ENCODE measurements at regions not wholly inside any gene's neighbourhood (a gene's known extent, or its start where the extent isn't known, plus 50 kb on each side); places are given as distances from the start of the nearest gene placed in this dataset.

GRCh38 chr6:108734271-108734922 is 113.8 kb upstream of the ARMC2 start:
- no peak for DNase-seq (ENCODE audit: low read depth, low spot score)

DNA sequence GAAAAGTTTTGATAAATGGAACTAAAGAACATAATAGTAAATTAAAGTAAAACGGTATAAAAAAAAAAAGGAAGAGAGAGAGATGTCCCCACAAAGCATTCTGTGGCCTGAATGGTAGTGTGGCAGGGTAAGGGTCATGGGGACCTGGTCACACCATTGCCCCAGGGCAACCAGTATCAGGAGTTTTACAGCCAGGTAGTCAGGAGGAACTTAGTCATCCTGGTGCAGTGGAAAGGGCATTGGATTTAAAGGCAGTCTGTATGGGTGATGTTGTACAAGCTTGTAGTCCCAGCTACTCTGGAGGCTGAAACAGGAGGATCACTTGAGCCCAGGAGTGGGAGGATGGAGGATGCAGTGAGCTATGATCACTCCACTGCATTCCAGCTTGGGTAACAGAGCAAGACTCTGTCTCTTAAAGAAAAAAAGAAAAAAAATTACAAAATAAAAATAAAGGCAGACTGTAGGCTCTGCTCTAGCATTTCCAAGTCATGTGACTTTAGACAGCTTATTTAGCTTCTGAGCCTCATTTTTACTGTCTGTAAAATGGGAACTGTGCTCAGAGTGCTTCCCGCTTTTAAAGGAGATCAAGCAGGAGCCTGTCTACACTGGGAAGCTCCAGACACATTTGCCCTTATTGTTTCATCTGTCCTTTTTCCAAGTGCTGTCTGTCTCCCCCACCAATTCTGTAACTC is 112.8 kb upstream of the ARMC2 start:
- DNase-seq (ENCODE audit: low read depth, low spot score) = no peak

- DNase-seq (ENCODE audit: low read depth, low spot score) = no peak
Measured at GRCh38 chr6:108736002-108736361, 112.2 kb upstream of the ARMC2 start.

DNA sequence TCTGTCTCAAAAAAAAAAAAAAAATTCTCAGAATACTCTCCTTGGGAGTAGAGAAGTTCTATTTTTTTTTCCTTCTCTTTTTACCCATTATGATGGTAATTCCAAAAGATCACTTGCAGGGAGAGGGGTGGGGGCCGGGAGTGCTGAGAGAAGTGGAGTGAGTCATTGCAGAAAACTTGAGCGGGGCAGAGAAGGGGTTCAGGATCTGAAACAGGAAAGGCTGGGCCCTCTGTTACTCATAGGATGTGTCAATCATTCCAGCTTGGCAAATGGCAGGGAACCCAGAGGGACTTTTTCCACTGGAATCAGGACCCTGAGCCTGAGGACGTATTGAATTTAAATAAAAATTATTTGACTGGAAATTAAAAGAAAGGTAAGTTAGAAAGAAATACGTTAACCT is 111.4 kb upstream of the ARMC2 start:
- no peak for DNase-seq (ENCODE audit: low read depth, low spot score)

- DNase-seq (ENCODE audit: low read depth, low spot score) = no peak
Measured at GRCh38 chr6:108737594-108738546, 110.4 kb upstream of the ARMC2 start.

DNA sequence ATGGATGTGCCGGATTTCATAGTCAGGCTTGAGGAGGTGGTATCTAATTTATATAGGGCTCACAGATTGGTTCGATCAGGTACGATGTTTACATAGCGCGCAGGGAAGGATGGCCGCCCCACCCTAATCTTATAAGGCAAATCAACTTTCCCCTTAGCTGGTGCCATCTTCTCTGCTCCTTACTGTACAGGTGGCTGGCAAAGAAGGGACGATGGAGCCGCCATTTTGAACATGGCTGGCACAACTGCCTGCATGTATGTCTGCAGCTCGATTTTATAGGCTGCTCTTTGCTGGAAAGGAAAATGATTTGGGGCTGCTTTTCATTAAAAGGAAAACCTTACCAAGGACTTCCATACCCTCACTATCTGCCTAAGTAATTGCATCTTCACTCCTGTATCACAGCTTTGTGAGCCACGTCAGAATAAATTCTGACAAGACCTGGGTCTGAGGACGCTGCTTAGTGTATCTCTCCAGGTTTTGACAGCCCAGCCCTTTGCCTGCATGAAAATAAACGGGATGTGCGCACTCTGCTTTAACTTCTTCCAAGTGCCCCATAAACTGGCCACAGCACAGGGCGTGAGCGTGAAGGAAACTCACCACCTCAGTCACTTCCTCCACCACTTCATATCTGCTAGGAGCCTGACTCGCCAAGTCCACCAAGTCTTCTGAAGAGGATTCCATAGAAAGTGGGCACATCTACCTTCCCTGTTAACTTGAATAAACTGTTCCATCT is 109.4 kb upstream of the ARMC2 start:
- DNase-seq (ENCODE audit: low read depth, low spot score) = no peak

GRCh38 chr6:108739496-108740330 is 108.5 kb upstream of the ARMC2 start:
- DNase-seq (ENCODE audit: low read depth, low spot score) = no peak

DNA sequence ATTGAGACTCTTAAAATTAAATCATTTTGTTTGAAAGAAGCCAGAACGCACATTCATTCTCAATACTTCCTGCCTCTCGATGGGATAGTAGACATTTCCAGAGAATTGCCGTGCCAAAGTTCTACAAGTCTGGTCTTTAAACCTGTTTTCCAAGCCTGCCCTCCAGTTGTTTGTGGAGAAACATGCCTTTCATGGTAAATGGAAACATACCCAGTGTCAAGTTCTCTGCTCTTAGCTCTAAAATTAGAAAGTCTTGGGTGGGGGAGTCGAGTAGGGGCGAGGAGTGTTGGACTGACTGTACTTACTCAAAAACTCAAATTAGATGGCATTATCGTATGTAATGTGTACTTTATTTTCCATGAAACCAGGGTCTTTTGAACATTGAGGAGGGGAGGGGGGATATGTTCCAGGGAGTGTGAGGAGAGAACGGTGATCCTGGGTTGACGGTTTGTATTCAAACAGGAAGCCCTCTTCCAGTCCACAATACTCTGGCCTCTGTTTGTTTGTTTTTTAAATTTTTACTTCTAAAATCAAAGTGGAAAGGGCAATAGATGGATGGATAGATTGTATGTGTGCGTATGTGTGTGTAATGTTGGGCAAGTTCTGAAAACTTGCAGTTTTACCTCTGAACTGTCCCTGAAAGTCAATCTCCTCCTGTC is 106.8 kb upstream of the ARMC2 start:
- no peak for DNase-seq (ENCODE audit: low read depth, low spot score)

- DNase-seq (ENCODE audit: low read depth, low spot score) = no peak
Measured at GRCh38 chr6:108742041-108742440, 106.2 kb upstream of the ARMC2 start.

- DNase-seq (ENCODE audit: low read depth, low spot score) = no peak
Measured at GRCh38 chr6:108744244-108744972, 103.8 kb upstream of the ARMC2 start.

DNA sequence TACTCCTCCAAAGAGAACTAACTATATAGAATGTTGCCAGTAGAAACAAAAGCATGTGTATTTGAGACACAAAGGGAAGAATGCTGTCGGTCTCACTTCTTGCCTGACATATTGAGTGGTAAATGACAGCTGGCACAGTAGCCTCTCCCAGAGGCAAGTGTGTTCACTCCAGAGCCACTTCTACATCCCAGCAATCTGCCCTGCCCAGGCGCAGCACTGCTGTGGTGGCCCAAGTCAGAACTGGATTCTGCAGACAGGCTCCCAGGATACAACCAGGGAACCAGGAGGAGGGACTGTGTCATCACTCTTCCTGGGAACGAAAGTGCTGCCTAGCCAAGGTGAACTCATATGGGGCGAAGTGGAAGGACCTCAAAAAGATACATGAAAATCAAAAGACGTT is 103.2 kb upstream of the ARMC2 start:
- DNase-seq (ENCODE audit: low read depth, low spot score) = no peak

GRCh38 chr6:108745664-108746336 is 102.4 kb upstream of the ARMC2 start:
- DNase-seq (ENCODE audit: low read depth, low spot score) = no peak

GRCh38 chr6:108746366-108746765 is 101.9 kb upstream of the ARMC2 start:
- no peak for DNase-seq (ENCODE audit: low read depth, low spot score)

GRCh38 chr6:108746836-108747575 is 101.2 kb upstream of the ARMC2 start:
- no peak for DNase-seq (ENCODE audit: low read depth, low spot score)

- DNase-seq (ENCODE audit: low read depth, low spot score) = no peak
Measured at GRCh38 chr6:108748055-108748454, 100.2 kb upstream of the ARMC2 start.

DNA sequence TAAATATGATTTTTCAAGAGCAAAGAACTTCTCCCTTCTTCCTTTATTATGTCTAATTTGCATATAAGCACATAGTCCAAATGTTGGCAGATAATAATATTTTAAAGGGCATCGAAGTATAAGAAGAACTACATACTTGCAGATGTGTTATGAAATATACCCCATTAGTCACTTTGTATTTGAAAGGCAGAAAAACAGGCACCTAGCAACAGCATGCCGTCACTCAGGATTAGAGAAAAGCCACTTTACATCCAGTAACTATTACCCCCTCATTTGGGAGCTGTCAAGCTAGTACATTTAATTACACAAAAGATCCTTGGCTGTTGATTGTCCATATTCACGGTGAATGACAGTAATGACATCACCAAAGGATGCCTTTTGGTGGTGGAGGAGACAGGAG is 99.3 kb upstream of the ARMC2 start:
- DNase-seq (ENCODE audit: low read depth, low spot score) = no peak

GRCh38 chr6:108750801-108751200 is 97.4 kb upstream of the ARMC2 start:
- no peak for DNase-seq (ENCODE audit: low read depth, low spot score)

DNA sequence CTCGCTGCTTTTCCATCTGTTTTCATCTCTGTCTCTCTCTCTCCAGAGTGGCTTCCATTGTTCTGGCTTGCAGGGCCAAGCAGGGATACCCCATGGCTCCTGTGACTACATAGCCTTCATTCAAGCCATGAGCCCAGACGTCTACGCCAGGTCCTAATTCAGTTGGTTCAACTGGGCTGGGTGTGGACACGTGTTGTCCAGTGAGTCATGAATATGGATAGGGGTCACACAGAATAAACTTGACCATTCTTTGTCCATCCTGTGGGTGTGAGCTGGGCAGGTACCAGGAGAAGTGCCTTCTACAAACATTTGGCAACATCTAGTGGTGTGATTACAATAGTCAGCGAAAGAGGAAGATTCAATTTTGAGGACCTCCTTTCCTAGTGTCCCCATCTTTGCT is 96.9 kb upstream of the ARMC2 start:
- no peak for DNase-seq (ENCODE audit: low read depth, low spot score)

All from brain pericyte (primary cell).